Activated CD4-positive, alpha-beta T cell treated with anti-CD3 and anti-CD28 coated beads, Interleukin-2, amount 10 ng/mL, durations not matched to agents 24 days and 14 days (primary cell): ENCODE measurements at regions not wholly inside any gene's neighbourhood (a gene's known extent, or its start where the extent isn't known, plus 50 kb on each side); places are given as distances from the start of the nearest gene placed in this dataset.

Experiments
- DNase-seq: peaks from one replicate; pipeline ENCODE4 v3.0.0; 2022
- H3K27ac Mint-ChIP-seq: one replicate; pipeline ENCODE4 v1.8.0; 2022; ENCODE audit warnings: mild to moderate bottlenecking, mixed read lengths
- H3K27me3 Mint-ChIP-seq: one replicate; pipeline ENCODE4 v1.8.0; 2022; ENCODE audit warnings: mixed read lengths
- H3K36me3 Mint-ChIP-seq: one replicate; pipeline ENCODE4 v1.8.0; 2022; ENCODE audit warnings: low read depth, mild to moderate bottlenecking, mixed read lengths
- H3K4me1 Mint-ChIP-seq: one replicate; pipeline ENCODE4 v1.8.0; 2021; ENCODE audit warnings: mixed read lengths
- H3K4me3 Mint-ChIP-seq: one replicate; pipeline ENCODE4 v1.8.0; 2022; ENCODE audit warnings: mild to moderate bottlenecking, moderate library complexity, mixed read lengths
- H3K9me3 Mint-ChIP-seq: one replicate; pipeline ENCODE4 v1.8.0; 2021; ENCODE audit warnings: mixed read lengths
- intact Hi-C: fragments of 100-400 bp; cut with micrococcal nuclease; formaldehyde crosslinking; loops from one replicate; pipeline ENCODE4 v1.15.1; 2023

- no peaks in the 10 kb centered on the region for H3K9me3 Mint-ChIP-seq
- H3K4me1 Mint-ChIP-seq: no peaks in the 10 kb centered on the region
- intact Hi-C loops: no loop called here
- DNase-seq: no peak
- no peak overlapping the region for H3K4me3 Mint-ChIP-seq
- H3K27me3 Mint-ChIP-seq: no peaks in the 10 kb centered on the region
- H3K27ac Mint-ChIP-seq: no peak overlapping the region
- H3K36me3 Mint-ChIP-seq: no peaks in the 10 kb centered on the region
Observed at GRCh38 chr12:125243811-125244210, 178.6 kb downstream of the AACS start.

DNA sequence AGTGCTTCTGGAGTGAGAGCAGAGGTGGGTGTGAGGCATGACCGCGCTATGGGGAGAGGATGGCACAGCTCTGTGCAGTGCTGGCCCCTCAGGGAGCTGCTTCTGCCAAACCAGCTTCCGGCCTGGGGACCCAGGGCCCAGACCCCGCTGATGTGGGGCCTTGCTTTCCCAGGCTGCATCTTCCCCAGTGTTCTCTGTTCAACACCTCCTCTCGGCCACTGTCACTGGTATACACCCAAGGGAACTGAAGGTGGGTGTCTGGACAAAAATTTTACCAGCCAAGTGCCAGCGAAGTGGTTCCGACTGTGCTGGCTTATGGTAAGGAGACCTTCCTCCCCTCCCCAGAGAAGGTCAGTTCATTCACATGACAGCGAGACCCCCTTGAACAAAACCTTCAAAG lies 179.1 kb downstream of the AACS start:
- no peaks in the 10 kb centered on the region for H3K4me1 Mint-ChIP-seq
- H3K4me3 Mint-ChIP-seq: no peak overlapping the region
- intact Hi-C loops: no loop called here
- DNase-seq: no peak
- H3K36me3 Mint-ChIP-seq: no peaks in the 10 kb centered on the region
- H3K27ac Mint-ChIP-seq: no peak overlapping the region
- no peaks in the 10 kb centered on the region for H3K27me3 Mint-ChIP-seq
- no peaks in the 10 kb centered on the region for H3K9me3 Mint-ChIP-seq

DNA sequence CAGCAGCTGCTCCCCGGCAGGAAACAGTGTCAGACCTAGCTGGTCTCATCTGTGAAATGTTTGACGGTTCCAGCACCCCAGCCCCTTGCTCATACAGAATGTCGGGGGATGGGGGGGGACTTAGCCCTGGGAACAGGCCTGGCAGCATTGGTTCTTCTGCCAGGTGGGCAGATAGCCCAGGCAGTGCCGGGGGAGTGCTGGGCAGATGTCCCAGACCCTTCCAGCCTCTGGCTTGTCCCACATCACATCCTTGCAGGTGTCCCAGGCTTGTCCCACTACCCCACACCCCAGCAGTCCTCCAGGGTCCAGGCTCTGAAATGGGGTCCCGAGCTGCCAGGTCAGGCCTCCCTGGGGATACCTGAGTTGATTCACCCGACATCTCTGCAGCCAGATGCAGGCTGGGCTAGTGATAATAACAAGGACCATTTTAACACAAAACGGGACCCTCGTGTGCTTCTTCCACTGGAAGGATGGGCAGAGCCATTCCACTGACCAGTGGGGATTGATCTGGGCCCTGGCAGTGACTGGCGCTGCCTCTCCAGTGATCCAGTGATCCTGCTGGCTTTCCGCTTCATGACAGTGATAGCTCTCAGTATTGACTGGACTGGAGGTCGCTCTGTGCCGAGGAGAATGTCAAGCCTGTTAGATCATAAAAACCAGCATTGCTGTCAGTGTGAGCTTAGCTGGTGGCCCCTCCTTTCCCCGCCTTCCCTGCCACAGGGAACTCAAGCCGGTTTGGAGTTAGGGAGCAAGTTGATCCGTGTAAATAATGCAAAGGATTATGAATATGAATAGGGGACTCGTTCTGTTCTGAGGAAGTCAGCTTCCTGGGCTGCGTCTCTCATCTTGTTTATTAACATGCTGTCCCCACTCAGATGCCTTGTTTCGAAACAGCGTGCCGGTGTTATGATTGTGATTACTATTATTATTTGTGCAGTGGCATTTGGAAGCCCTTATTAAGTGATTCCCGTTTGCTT lies 180.6 kb downstream of the AACS start:
- no peaks in the 10 kb centered on the region for H3K36me3 Mint-ChIP-seq
- no peaks in the 10 kb centered on the region for H3K9me3 Mint-ChIP-seq
- no peak overlapping the region for H3K4me3 Mint-ChIP-seq
- H3K27ac Mint-ChIP-seq: no peak overlapping the region
- no peaks in the 10 kb centered on the region for H3K4me1 Mint-ChIP-seq
- H3K27me3 Mint-ChIP-seq: no peaks in the 10 kb centered on the region
- intact Hi-C loops: no loop called here
- no peak for DNase-seq

- no peak overlapping the region for H3K27ac Mint-ChIP-seq
- no peaks in the 10 kb centered on the region for H3K9me3 Mint-ChIP-seq
- intact Hi-C loops: no loop called here
- no peak overlapping the region for H3K4me3 Mint-ChIP-seq
- H3K36me3 Mint-ChIP-seq: no peaks in the 10 kb centered on the region
- no peaks in the 10 kb centered on the region for H3K4me1 Mint-ChIP-seq
- no peaks in the 10 kb centered on the region for H3K27me3 Mint-ChIP-seq
- no peak for DNase-seq
Observed at GRCh38 chr12:125247477-125247876, 182.2 kb downstream of the AACS start.

DNA sequence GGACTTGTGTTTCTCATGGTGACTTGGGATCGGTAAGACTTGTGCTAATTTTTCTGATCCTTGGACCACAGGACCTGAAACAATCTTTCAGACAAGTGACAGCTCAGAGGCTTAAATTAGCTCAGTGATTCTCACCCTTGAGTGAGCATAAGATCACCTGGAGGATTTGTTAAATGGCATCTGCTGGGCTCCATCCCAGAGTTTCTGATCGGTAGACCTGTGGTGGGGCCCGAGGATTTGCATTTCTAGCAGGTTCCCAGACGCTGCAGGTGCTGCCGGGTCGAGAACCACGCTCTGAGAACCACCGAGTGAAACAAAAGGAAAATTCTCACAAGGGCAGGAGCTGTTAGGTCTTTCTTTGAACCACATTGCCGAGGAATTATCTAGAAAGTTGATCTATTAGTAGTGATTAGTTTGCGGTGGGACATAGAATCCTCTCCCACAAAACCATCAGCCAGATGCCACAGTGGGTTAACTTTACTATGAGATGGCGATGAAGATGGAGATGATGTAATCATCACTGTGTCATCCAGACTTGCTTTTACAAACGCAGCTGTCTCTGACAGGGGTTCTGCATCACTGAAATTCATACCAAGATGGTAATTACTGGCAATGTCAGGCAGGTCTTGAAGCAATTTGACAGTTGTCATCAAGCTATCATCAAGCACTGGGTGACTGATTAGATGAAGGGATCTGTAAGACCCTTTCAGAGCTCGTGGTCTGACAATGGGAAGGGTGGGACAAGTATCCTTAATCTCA lies 184.0 kb downstream of the AACS start:
- Mint-ChIP-seq H3K9me3 (no peaks in the 10 kb centered on the region), H3K27ac (no peak overlapping the region), H3K36me3 (no peaks in the 10 kb centered on the region), H3K4me3 (no peak overlapping the region), H3K27me3 (peaks cover 2% of the 10 kb centered on the region), H3K4me1 (no peaks in the 10 kb centered on the region)
- no peak for DNase-seq
- intact Hi-C loops: no loop called here

- Mint-ChIP-seq H3K4me1 (no peaks in the 10 kb centered on the region), H3K36me3 (no peaks in the 10 kb centered on the region), H3K27ac (no peak overlapping the region), H3K27me3 (peaks cover 3% of the 10 kb centered on the region), H3K9me3 (no peaks in the 10 kb centered on the region), H3K4me3 (no peak overlapping the region)
- intact Hi-C loops: no loop called here
- no peak for DNase-seq
Observed at GRCh38 chr12:125249932-125250331, 184.7 kb downstream of the AACS start.

- no peaks in the 10 kb centered on the region for H3K4me1 Mint-ChIP-seq
- peaks cover 3% of the 10 kb centered on the region for H3K27me3 Mint-ChIP-seq
- no peaks in the 10 kb centered on the region for H3K9me3 Mint-ChIP-seq
- H3K4me3 Mint-ChIP-seq: no peak overlapping the region
- no peaks in the 10 kb centered on the region for H3K36me3 Mint-ChIP-seq
- H3K27ac Mint-ChIP-seq: no peak overlapping the region
- intact Hi-C loops: no loop called here
- no peak for DNase-seq
Observed at GRCh38 chr12:125254236-125254635, 189.0 kb downstream of the AACS start.

GRCh38 chr12:125254856-125255255 lies 189.6 kb downstream of the AACS start:
- no peak overlapping the region for H3K27ac Mint-ChIP-seq
- intact Hi-C loops: no loop called here
- H3K4me1 Mint-ChIP-seq: no peaks in the 10 kb centered on the region
- no peaks in the 10 kb centered on the region for H3K9me3 Mint-ChIP-seq
- DNase-seq: no peak
- H3K36me3 Mint-ChIP-seq: no peaks in the 10 kb centered on the region
- no peak overlapping the region for H3K4me3 Mint-ChIP-seq
- peaks cover 3% of the 10 kb centered on the region for H3K27me3 Mint-ChIP-seq

- H3K9me3 Mint-ChIP-seq: no peaks in the 10 kb centered on the region
- no peaks in the 10 kb centered on the region for H3K36me3 Mint-ChIP-seq
- intact Hi-C loops: no loop called here
- H3K4me3 Mint-ChIP-seq: no peak overlapping the region
- no peak overlapping the region for H3K27ac Mint-ChIP-seq
- no peaks in the 10 kb centered on the region for H3K4me1 Mint-ChIP-seq
- H3K27me3 Mint-ChIP-seq: peaks cover 3% of the 10 kb centered on the region
- DNase-seq: no peak
Observed at GRCh38 chr12:125255935-125256633, 190.8 kb downstream of the AACS start.

- no peak for DNase-seq
- H3K36me3 Mint-ChIP-seq: no peaks in the 10 kb centered on the region
- H3K9me3 Mint-ChIP-seq: no peaks in the 10 kb centered on the region
- no peak overlapping the region for H3K4me3 Mint-ChIP-seq
- intact Hi-C loops: no loop called here
- H3K27me3 Mint-ChIP-seq: peaks cover 3% of the 10 kb centered on the region
- no peak overlapping the region for H3K27ac Mint-ChIP-seq
- H3K4me1 Mint-ChIP-seq: no peaks in the 10 kb centered on the region
Observed at GRCh38 chr12:125256634-125256936, 191.3 kb downstream of the AACS start.

GRCh38 chr12:125259178-125259867 lies 194.1 kb downstream of the AACS start:
- H3K4me1 Mint-ChIP-seq: no peaks in the 10 kb centered on the region
- H3K9me3 Mint-ChIP-seq: no peaks in the 10 kb centered on the region
- DNase-seq: no peak
- no peaks in the 10 kb centered on the region for H3K36me3 Mint-ChIP-seq
- peaks cover under 1% of the 10 kb centered on the region for H3K27me3 Mint-ChIP-seq
- H3K4me3 Mint-ChIP-seq: no peak overlapping the region
- H3K27ac Mint-ChIP-seq: no peak overlapping the region
- intact Hi-C loops: no loop called here

GRCh38 chr12:125262851-125263250 lies 197.6 kb downstream of the AACS start:
- intact Hi-C loops: no loop called here
- Mint-ChIP-seq H3K9me3 (no peaks in the 10 kb centered on the region), H3K27ac (no peak overlapping the region)

DNA sequence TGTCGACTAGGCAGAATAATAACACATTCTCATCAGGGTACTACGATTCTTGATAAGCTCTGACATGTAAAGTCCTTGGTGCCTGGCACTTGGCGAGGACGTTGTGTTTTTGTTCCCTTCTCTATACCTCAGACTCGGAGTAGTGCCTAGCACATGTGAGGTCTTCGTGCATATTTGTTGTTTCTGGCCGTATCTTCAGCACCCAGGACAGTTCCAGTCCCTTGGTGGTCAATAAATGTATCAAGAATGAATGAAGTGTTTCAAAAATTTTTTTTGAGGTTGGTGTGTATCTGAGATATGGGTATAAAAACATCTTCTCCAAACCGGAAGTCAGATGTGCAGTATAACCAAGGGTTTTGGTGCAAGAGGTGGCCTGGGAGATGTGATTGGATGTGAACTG lies 198.2 kb downstream of the AACS start:
- no peak overlapping the region for H3K4me3 Mint-ChIP-seq
- H3K9me3 Mint-ChIP-seq: no peaks in the 10 kb centered on the region
- DNase-seq: no peak
- H3K4me1 Mint-ChIP-seq: no peaks in the 10 kb centered on the region
- H3K27ac Mint-ChIP-seq: no peak overlapping the region
- no peaks in the 10 kb centered on the region for H3K27me3 Mint-ChIP-seq
- H3K36me3 Mint-ChIP-seq: no peaks in the 10 kb centered on the region
- intact Hi-C loops: no loop called here

More at GRCh38 chr12:125262851-125263250, 197.6 kb downstream of the AACS start:
- Mint-ChIP-seq H3K4me1 (no peaks in the 10 kb centered on the region), H3K27me3 (no peaks in the 10 kb centered on the region), H3K36me3 (no peaks in the 10 kb centered on the region), H3K4me3 (no peak overlapping the region)
- no peak for DNase-seq
